GM19023 (cell line): ENCODE measurements at regions not wholly inside any gene's neighbourhood (a gene's known extent, or its start where the extent isn't known, plus 50 kb on each side); places are given as distances from the start of the nearest gene placed in this dataset.

Experiments used
- ATAC-seq: cut with Tn5 transposase; IDR thresholded peaks from one replicate; pipeline ENCODE4 v1.9.1; 2021; ENCODE audit warnings: mild to moderate bottlenecking, moderate library complexity; ENCODE audit not compliant: unreplicated experiment

DNA sequence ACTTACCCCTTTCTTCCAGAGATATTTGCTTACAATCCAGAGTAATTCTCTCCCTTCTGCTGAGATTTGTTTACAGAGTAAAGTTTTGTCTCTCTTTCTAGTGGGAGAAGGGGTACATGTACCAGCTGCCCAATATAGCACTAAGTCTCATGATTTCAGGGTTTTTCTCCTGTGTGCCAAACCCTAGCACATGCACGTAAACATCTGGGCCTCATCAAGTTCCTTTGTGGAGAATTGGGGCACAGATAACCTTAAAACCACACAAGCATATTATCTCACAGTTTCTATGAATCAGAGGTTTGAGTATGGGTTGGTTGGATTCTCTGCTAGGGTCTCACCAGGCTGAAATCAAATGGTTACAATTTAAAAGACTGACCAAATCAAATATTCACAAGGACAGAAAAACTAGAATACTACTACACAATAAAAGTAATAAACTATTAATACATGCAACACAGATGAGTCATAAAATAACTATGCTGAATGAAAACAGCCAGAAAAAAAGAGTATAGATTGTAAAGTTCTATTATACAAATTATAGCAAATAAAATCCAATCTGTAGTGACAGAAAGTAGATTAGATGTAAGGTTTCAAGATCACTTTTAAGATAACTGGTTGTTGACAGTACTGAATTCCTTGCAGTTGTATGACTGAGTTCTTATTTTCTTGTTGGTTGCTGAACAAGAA lies 347.4 kb upstream of the PTBP2 start:
- ATAC-seq, result no peak

DNA sequence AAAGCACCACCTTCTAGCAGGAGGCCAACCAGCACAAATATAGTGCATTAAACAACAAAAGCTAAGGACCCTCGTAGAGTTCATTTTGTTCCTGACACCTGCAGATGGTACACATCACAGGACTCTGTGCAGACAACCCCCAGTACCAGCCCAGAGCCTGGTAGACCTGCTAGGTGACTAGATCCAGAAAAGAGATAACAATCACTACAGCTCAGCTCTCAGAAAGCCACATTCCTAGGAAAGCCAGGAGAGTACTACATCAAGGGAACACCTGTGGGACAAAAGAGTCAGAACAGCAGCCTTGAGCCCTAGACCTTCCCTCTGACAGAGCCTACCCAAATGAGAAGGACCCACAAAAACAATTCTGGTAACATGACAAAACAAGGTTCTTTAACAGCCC lies 344.7 kb upstream of the PTBP2 start:
- no peak for ATAC-seq

DNA sequence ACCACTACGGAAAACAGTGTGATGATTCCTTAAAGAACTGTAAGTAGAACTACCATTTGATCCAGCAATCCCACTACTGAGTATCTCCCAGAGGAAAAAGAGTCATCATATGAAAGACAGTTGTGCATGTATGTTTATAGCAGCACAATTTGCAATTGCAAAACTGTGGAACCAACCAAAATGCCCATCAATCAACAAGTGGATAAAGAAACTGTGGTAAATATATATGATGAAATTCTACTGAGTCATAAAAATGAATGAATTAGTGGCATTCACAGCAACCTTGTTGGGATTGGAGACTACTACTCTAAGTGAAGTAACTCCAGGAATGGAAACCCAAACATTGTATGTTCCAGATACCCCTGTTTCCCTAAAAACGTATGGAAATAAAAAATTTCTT lies 337.0 kb upstream of the PTBP2 start:
- no peak for ATAC-seq

DNA sequence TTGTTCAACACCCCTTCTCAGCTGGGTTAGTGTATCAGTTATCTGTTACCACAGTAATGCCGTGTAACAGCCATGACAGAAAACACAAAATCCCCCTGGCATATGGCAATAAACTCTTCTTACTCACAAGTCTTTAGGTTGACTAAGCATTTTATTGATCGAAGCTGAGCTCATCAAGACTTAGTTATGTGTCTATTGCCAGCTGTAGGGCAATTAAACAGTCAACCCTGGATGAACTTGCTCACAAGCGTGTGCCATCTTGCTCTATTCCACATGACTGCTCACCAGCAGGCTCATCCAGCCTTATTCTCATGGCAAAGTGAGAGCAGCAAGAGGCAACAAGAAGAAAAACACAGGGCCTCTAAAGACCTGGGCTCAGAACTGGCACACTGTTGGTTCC lies 333.8 kb upstream of the PTBP2 start:
- ATAC-seq, result no peak

DNA sequence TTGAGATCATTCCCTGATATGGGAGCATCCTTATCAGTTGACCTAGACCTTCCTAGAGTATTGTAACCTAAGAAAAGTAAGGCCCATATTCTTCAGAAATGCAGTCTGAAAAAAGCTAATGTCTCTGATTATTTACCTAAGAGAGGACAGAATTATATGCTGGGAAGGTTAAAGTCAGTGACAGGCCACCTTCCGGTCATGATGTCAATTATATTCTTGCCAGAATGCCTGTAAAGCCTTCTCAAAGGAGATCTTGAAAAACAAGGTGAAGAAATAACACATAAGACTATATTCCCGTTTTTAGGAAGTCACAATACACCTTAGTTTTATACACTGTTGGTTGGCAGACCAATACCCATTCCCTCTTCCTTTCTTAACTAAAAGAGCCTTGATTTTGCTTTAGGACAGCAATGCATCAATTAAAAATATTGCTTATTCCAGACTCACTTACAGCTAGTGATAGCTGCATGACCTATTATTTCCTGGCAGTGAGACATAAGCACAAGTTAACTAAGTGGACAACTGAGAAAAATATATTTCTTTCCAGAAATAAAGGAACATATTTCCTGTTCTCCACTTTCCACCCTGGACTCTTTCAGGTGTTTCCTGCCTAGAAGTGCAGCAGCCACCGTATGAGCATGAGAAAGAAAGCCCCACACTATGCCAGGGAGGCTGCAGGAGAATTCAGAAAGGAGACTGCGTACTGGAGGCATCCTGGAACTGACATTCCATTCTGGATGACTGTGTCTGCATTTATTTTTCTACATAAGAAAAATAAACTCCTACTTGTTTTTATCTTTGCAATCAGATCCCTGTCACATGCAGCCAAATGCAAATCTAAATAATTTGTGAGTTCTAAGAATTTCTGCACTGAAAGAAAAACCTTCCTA lies 332.9 kb upstream of the PTBP2 start:
- no peak for ATAC-seq

DNA sequence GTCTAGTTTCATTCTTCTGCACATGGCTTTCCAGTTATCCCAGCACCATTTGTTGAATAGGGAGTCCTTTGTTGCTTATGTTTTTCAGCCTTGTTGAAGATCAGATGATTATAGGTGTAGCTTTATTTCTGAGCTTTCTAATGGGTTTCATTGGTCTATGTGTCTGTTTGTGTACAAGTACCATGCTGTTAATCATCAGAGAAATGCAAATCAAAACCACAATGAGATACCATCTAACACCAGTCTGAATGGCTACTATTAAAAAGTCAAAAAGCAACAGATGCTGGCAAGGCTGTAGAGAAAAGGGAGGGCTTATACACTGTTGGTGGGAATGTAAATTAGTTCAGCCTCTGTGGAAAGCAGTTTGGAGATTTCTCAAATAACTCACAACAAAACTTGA lies 321.5 kb upstream of the PTBP2 start:
- ATAC-seq, result no peak

DNA sequence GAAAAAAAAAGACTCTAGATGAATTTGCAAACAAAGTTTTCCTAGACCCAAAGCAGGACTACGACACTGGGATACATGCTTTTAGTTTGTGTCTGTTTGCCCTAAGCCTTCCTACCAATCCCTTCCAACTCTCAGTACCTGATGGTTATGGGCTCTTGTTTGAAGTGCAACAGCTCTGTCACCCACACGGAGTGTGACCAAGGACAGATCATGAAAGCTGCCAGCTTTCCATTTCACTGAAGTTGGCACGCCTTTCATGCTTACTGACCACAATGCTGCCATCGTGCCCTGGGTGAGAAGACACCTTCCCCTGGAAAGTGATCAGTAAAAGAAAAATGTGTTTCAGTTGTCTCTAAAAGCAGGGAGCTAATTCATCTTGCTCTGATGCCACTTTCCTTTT lies 312.5 kb upstream of the PTBP2 start:
- no peak for ATAC-seq

DNA sequence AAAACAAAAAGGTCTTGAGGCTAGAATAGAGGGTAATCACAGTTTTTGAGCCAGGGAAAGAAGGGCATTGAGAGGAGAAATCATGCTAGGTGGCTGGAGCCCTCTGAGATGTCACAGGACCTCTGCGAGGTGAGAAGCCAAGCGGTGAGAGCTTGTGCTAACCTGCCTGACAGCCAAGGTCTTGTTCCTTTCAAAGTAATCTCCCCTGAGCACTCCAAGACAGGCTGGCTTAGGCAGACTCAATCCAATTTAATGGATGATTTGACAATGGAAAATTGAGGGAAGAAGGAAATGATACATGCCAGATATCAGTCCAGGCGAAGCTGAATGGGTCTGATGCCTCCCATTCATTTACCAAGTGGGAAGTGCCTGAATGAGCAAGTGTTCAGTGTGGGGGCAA lies 311.9 kb upstream of the PTBP2 start:
- no peak for ATAC-seq

DNA sequence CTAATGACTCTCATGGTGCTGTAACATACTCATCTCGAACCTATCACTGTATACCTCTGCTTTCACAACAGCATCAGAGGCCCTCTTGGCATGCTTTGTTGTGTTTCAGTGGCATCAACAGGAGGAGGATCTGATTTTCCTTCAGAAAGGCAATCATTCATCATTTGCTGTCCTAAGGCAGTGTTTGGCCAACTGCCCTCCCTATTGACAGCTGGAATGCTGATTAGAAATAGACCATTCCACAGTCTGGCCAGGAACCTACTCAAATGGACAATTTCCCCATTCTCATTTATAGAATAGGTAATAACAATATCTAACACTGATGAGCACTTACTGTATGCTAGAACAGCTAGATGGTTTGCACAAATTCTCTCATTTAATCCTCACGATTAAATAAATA lies 310.6 kb upstream of the PTBP2 start:
- ATAC-seq, result no peak

DNA sequence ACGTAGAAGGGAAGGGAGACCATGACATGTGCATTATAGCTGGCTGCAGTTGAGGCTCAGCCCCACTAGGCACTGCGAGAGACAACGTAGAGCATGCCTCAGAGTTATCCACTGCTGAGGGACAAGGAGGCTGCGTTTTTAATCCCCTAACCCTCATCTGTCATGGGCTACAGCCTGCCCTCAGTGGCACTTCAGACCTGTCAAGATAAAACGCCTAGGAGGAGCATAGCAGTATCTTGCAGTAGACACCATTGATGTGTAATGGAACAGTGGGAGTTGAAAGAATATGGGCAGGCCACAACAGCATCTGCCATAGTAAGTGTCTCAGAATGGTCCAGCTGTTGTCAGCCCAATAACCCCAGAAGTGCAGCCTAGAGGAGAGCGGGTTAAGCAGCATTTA lies 307.0 kb upstream of the PTBP2 start:
- no peak for ATAC-seq

DNA sequence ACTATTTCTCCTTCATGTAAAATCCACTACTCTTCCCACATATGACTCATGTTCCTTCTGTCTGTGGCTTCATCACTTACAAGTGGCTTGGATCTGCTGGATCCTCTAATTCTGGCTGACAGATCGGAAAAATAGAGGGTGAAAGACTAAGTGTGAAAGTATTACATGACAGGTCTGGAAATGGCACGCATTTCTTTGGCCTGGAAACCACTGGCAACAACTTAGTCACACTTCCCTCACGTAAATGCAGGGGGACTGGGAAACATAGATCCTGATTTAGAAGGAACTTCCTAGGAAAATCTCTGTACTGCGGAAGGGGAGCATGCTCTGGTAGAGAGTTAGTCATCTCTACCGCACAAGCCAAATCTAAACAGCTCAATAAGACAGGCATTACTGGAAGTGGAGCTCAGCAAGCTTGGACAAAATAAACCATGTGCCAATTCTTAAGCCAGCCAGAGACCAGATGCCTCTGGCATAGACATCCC lies 305.4 kb upstream of the PTBP2 start:
- no peak for ATAC-seq

DNA sequence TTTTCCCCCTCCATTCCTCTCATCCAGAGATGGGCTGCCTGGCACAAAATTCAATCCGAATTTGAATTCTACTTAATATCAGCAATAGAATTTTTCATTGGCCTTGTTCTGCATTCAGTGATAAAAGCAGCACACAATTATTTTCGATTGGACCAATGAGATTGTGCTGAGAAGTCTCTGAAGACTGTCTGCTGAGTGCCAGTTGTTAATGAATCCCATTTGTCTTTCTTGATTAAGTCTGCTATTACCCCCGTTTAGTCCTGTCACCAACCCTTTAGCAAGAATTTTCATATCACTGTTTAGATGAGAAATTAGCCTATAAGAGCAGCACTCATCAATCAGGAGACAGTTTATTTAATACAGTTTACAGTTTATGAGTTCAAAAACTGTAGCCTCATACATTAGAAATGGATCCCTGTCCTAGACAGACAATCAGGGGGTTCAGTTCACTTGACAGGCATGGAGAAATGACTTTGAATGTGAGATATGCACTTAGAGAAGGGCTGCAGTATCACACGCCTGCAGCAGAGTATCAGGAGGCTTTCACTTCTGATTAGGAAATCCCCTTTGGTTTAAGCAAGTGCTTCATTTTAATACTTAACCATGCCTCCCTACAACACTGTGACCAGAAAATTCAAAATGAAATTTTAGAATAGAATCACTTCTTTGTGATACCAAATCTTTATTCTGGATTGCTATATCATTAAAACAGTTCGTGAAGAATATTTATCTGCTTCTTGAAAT lies 304.7 kb upstream of the PTBP2 start:
- peak; percentile 98 for ATAC-seq

DNA sequence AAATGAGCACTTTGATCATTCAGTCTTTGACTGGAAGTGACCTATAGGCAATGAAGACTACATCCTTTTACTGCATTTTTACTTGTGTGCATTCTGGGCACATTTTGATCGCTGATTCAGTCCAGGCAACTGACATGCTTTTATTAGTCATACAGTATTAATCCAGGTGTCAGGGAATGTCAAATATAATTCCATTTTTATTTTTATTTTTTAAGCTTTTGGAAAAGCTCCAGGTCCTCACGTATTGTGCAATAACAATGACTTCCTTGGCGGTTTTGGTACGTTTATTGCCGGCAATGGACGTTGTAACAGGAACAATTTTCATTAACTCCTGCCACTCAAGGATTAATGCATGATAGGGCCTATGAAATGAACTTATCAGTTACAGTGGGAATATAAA lies 302.6 kb upstream of the PTBP2 start:
- no peak for ATAC-seq

DNA sequence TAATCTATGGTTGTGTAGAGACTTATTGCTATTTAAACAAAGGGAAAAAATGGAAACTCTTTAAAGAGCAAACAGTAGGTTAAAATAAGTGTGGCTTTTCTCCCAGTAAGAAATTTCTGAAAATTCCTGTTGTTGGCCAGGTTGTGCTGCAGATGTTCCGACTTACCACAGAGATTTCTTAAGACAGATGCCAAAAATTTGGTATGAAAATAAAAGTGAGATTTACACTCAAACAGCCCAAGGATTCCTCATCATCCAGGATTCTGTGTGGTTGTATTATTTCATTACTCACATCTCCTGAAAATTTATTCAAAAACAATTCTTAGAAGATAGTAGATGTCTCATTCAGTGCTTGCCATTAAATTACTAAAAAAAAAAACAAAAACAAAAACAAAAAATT lies 296.7 kb upstream of the PTBP2 start:
- ATAC-seq, result no peak

DNA sequence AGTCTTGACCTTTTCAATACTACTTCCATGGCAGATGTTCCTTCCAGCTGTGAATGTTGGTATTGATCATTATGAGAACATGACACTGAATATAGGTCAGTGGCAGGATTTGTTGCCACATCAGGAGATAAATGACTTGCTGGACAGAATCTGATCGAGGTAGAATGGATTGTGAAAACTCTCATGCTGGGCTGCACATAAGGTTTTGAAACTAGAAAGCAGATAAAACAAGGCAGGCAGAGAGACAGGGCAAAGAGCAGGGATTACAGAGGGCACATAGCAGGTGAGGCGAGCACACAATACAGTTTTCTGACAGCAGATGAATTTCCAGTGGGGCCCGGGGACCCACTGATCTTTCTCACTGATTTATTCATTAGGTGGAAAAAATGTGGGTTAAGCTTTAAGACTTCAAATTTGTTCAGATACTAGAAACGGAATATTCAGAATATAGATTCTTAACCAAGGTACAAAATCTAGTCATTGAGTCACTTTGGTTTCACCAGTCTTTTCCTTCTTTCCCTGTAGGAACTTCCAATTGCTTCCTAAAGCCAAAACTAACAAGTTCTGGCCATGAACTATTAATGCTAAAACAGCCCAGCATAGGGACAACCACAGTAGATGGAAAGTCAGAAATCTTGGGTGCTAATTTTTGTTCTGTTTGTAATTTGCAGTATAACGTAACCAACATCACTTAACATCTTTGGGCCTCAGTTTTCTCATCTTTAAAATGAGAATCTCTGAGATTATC lies 296.0 kb upstream of the PTBP2 start:
- ATAC-seq, result no peak

DNA sequence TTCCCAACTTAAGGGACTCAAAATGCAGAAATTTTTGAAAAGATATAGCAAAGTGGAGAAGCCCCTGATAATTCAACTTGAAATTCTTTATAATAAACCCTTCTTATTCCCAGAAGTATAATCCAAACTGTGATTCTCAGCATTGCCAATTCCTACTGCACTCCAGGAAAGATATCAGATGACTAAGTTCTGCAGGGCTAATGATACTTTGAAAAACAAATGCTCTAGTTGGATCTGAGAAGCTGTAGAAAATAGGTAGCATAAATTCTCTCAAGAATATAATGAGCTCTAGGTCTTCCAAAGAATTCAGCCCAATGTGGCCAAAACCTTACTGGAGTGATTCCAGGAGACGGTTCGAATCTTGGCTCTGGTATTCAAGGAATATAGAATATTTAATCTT lies 294.0 kb upstream of the PTBP2 start:
- no peak for ATAC-seq

DNA sequence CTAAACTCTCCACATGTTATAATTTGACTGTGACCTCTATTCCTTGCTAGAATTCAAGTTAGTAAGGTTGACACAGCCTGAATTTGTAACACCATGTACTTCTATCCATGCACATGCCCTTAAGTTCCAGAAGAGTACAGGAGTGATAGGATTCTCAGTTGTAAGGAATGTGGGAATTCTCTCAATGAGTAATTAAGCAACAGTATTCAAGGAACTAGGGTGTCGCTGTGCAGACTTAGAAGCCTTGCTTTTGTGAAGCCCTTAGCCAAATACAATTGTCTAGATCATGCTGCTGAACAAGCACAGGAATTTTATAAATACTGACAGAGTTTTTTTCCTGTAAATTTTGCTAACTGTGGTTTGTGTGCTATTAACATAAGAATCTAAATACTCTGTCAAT lies 276.3 kb upstream of the PTBP2 start:
- no peak for ATAC-seq

DNA sequence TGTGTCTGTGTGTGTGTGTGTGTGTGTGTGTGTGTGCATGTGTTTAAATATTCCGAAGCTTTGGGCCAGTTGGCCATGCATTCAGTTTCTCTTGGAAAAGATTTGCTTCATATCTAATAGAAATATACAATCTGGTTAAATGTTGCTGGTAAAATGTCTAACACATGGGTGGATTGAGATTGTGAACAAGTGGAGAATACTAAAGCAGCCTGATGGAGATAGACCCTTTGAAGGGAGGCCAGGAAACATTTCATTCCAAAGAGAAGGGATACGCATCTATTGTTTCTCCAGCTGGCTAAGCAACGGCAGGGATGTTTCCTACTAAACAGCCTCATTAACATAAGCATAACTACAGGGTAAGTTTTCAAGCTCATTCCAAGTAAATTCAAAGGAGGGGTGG lies 257.5 kb upstream of the PTBP2 start:
- no peak for ATAC-seq

DNA sequence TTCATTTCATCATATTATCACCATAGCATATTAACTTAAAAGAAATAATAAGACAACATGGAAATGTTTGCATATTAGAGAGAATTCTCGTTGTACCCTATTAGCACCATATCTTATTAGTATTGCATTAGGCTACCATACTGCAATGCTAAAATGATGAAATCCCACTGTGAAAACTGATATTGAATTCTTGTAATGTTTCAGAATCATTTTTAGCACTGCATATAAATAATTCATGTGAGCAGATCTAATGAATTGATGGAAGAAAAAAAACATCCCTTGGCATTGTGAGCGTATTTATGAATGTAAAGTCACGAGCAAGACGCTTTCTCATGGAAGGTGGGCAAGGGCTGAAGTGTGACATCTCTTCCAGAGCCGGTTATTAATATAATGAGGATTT lies 257.1 kb upstream of the PTBP2 start:
- no peak for ATAC-seq

DNA sequence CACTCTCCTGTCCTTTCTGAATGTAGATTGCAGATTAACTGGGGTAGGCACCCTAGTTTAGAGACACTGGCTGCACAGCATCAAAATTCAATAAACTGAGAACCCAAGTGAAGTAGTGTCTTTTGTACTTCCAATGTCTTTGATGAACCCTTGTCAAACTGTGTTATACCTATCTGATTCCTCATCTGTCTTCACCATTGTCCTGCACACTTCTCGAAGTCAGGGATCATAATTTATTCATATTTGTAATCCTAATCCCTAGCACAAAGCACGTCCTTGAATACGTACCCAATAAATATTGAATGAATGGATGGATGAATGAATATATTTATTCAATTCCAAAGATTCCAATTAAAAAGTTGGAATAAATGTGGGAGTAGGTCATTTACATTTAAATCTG lies 256.6 kb upstream of the PTBP2 start:
- no peak for ATAC-seq

DNA sequence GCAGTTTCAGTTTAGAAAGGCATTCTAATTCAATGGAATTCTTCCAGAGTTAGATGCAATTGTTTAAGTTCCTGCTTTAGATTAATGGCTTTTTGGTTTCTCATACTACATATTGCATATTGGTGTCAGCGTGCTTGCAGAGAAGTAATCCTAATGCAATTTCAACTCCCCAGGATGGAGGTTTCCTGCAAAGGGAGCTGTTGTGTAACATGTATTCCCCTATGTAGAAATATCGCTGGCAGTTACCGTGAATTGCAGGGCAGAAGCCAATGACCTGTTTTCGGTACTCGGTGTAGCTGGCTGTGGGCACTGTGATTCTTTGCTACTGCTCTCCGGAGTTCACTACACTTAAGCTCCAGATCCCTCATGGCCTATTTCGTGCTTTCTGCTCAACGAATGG lies 256.1 kb upstream of the PTBP2 start:
- no peak for ATAC-seq
